ENCODE measurements at regions not wholly inside any gene's neighbourhood (a gene's known extent, or its start where the extent isn't known, plus 50 kb on each side); places are given as distances from the start of the nearest gene placed in this dataset.

GRCh38 chr1:235035928-235036327 is 92.7 kb downstream of the TOMM20 start:
- Histone ChIP-seq H3K27ac (ENCODE audit: low read depth, low read length) (no peak overlapping the region), H3K36me3 (ENCODE audit: control insufficient read depth in 1 of 2, insufficient read depth in 2 of 2, low read length in 2 of 2) (no peaks in the 10 kb centered on the region), H3K9me2 (ENCODE audit: insufficient read depth) (no peaks in the 10 kb centered on the region), H3K9me3 (ENCODE audit: control insufficient read depth in 1 of 2, insufficient read depth in 1 of 2, low read depth in 1 of 2, low read length in 2 of 2) (no peaks in the 10 kb centered on the region), H3K27me3 (ENCODE audit: insufficient read depth, low read length) (no peaks in the 10 kb centered on the region), H2AFZ (ENCODE audit: low read depth, low read length, poor library complexity, severe bottlenecking) (no peak overlapping the region), H3K79me2 (ENCODE audit: insufficient read depth, low read length) (no peaks in the 10 kb centered on the region), H3K9ac (ENCODE audit: low read length) (no peak overlapping the region), H3K4me1 (ENCODE audit: control insufficient read depth in 1 of 2, insufficient read depth in 2 of 2, low read length in 2 of 2) (no peaks in the 10 kb centered on the region), H3K4me3 (replicated peaks in 1 of 2; ENCODE audit: low read depth in 1 of 2, low read length in 2 of 2) (no peak overlapping the region), H4K20me1 (ENCODE audit: insufficient read depth) (no peaks in the 10 kb centered on the region), H3K4me2 (ENCODE audit: low read length) (no peak overlapping the region)
- no peak for DNase-seq (ENCODE audit: low read depth, low spot score)
- intact Hi-C loops (cut with micrococcal nuclease) = loop anchor here (5.0 kb wide), 1 partner anchor 904 kb away; no protein-coding TSS in a partner anchor
- RAD21 ChIA-PET (ENCODE audit: low non-redundant PET in 1 of 2, low total read pairs in 2 of 2, uncharacterized antibody in 2 of 2, unreplicated experiment in 2 of 2) = no interaction called here
- ATAC-seq = no peak
- no TSS peak for BruUV-seq (replicated peaks)
- CTCF ChIA-PET = interaction anchor here (1.2 kb wide), 1 partner anchor 48 kb away, joined by 3 read pairs; no protein-coding TSS in a partner anchor
- TF ChIP-seq ZFX (IDR thresholded peaks at IDR 0.05) = no peak
- TF ChIP-seq POLR2AphosphoS5 (IDR thresholded peaks at IDR 0.05; ENCODE audit: low read depth, low read length) = no peak
- no peak for TF ChIP-seq EZH2 (IDR thresholded peaks at IDR 0.05)
- TF ChIP-seq SRF (IDR thresholded peaks at IDR 0.05; ENCODE audit: low read depth) = no peak
- no peak for TF ChIP-seq JUND (IDR thresholded peaks at IDR 0.05)
- TF ChIP-seq CTCF (IDR thresholded peaks at IDR 0.05 in 2 of 3, conservative IDR thresholded peaks at IDR 0.05 in 1 of 3; ENCODE audit: borderline replicate concordance in 1 of 3, insufficient read depth in 1 of 3, low read depth in 2 of 3, low read length in 2 of 3) = no peak
- TF ChIP-seq CBX3 (IDR thresholded peaks at IDR 0.05; ENCODE audit: low read depth) = no peak
- no peak for TF ChIP-seq TCF7L2 (IDR thresholded peaks at IDR 0.05; ENCODE audit: borderline replicate concordance, extremely low read depth, insufficient read depth, insufficient read length)
- TF ChIP-seq ZBTB33 (IDR thresholded peaks at IDR 0.05; ENCODE audit: extremely low read depth, insufficient replicate concordance, low read length) = no peak
- no peak for TF ChIP-seq CEBPB (IDR thresholded peaks at IDR 0.05; ENCODE audit: low read depth)
- TF ChIP-seq YY1 (IDR thresholded peaks at IDR 0.05; ENCODE audit: extremely low read depth, insufficient replicate concordance, low read depth, low read length) = no peak
- TF ChIP-seq REST (IDR thresholded peaks at IDR 0.05; ENCODE audit: low read depth) = no peak
- no peak for TF ChIP-seq ELF1 (IDR thresholded peaks at IDR 0.05; ENCODE audit: borderline replicate concordance, low read depth)
- POLR2A ChIA-PET = no interaction called here
